ENCODE measurements at regions not wholly inside any gene's neighbourhood (a gene's known extent, or its start where the extent isn't known, plus 50 kb on each side); places are given as distances from the start of the nearest gene placed in this dataset.

DNA sequence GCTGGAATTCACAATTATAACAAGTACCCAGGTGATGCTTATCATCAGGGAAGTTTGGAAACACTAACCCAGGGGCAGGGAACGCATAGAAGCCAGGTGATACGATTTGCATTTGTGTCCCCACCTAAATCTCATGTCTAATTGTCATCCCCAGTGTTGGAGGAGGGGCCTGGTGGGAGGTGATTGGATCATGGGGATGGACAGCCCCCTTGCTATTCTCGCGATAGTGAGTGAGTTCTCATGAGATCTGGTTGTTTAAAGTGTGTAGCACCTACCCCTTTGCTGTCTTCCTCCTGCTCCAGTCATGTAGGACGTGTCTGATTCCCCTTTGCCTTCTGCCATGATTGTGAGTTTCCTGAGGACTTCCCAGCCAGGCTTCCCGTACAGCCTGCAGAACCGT lies 276.3 kb downstream of the UTP18 start:
- WGBS, 2 donors = 76 to 87% methylated on average over 7 of the region's 7 CpGs
- DNase-seq = no peak
- H3K9me3 ChIP-seq (ENCODE audit: control insufficient read depth in 4 of 4, insufficient read depth in 3 of 4, low read length in 3 of 4) = no peaks in the 10 kb centered on the region
- no peaks in the 10 kb centered on the region for H3K27me3 ChIP-seq (ENCODE audit: control insufficient read depth in 3 of 3, insufficient read depth in 3 of 3, low read length in 2 of 3)
- TF ChIP-seq, protein P1, sequence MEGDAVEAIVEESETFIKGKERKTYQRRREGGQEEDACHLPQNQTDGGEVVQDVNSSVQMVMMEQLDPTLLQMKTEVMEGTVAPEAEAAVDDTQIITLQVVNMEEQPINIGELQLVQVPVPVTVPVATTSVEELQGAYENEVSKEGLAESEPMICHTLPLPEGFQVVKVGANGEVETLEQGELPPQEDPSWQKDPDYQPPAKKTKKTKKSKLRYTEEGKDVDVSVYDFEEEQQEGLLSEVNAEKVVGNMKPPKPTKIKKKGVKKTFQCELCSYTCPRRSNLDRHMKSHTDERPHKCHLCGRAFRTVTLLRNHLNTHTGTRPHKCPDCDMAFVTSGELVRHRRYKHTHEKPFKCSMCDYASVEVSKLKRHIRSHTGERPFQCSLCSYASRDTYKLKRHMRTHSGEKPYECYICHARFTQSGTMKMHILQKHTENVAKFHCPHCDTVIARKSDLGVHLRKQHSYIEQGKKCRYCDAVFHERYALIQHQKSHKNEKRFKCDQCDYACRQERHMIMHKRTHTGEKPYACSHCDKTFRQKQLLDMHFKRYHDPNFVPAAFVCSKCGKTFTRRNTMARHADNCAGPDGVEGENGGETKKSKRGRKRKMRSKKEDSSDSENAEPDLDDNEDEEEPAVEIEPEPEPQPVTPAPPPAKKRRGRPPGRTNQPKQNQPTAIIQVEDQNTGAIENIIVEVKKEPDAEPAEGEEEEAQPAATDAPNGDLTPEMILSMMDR (IDR thresholded peaks at IDR 0.05; ENCODE audit: control extremely low read depth, extremely low read depth) = no peak
- no peak overlapping the region for H3K9ac ChIP-seq (ENCODE audit: insufficient read depth in 1 of 2, low read length in 2 of 2)
- no peak overlapping the region for H3K4me3 ChIP-seq
- no peaks in the 10 kb centered on the region for H3K4me1 ChIP-seq (ENCODE audit: control insufficient read depth in 5 of 5, insufficient read depth in 5 of 5, low read length in 5 of 5)
- H3K27ac ChIP-seq (ENCODE audit: low read depth in 1 of 2, low read length in 1 of 2) = no peak overlapping the region
- no peak for ATAC-seq (ENCODE audit: insufficient read depth, low FRiP score)
- H3K36me3 ChIP-seq (ENCODE audit: control insufficient read depth in 4 of 4, insufficient read depth in 4 of 4, low read length in 4 of 4) = no peaks in the 10 kb centered on the region

DNA sequence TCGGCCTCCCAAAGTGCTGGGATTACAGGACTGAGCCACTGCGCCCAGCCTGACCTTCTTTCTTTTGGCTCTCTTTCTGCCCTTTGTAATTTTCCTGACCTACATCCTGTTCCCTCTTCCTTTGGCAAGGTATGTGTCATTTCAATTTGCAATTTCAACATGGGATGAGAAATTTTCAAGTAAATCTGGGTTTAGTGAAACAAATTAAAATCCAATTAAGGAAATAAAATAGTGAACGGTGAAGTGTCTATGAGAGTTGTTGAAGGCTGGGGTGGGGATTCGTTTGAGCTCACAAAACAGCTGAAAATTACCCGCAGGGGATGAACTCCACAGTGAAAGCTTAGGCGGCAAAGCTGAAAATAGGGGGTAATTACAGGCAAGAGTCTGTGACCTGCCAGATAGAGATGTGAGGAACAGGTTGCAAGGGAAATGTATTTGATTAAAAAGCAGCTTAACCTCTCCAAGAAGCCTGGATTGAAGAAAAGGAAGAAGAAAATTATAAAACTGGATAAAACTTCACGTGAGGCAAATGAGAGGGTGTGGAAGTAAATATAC lies 277.7 kb downstream of the UTP18 start:
- WGBS, 2 donors = 68 to 73% methylated on average over 7 of the region's 7 CpGs
- TF ChIP-seq, protein P1 (IDR thresholded peaks at IDR 0.05; ENCODE audit: control extremely low read depth, extremely low read depth) = no peak
- Histone ChIP-seq H3K4me1 (ENCODE audit: control insufficient read depth in 5 of 5, insufficient read depth in 5 of 5, low read length in 5 of 5) (no peaks in the 10 kb centered on the region), H3K36me3 (ENCODE audit: control insufficient read depth in 4 of 4, insufficient read depth in 4 of 4, low read length in 4 of 4) (no peaks in the 10 kb centered on the region), H3K9me3 (ENCODE audit: control insufficient read depth in 4 of 4, insufficient read depth in 3 of 4, low read length in 3 of 4) (no peaks in the 10 kb centered on the region), H3K9ac (ENCODE audit: insufficient read depth in 1 of 2, low read length in 2 of 2) (no peak overlapping the region), H3K27ac (ENCODE audit: low read depth in 1 of 2, low read length in 1 of 2) (no peak overlapping the region), H3K4me3 (no peak overlapping the region), H3K27me3 (ENCODE audit: control insufficient read depth in 3 of 3, insufficient read depth in 3 of 3, low read length in 2 of 3) (no peaks in the 10 kb centered on the region)
- ATAC-seq (ENCODE audit: insufficient read depth, low FRiP score) (no peak), DNase-seq (no peak)

DNA sequence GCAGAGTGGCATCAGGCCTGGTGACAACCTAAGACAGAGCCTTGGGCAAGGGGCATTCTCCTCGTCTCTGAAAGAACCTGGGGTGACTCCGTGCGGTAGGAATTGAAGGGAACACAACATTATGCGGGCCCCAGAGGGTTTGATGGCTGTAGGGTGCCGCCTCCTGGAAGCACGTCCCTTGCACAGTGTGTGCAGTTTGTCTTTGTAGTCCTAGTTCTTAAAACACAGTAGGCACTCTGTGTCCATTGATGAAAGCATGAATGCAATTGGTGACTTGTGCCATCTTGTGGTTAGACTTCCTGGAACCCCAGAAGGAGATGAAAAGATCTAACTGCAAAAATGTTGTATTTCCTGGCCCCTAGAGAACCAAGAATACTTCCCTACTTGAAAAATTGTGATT lies 279.8 kb downstream of the UTP18 start:
- H3K9ac ChIP-seq (ENCODE audit: insufficient read depth in 1 of 2, low read length in 2 of 2) = no peak overlapping the region
- H3K27me3 ChIP-seq (ENCODE audit: control insufficient read depth in 3 of 3, insufficient read depth in 3 of 3, low read length in 2 of 3) = no peaks in the 10 kb centered on the region
- TF ChIP-seq, protein P1 (IDR thresholded peaks at IDR 0.05; ENCODE audit: control extremely low read depth, extremely low read depth) = no peak
- DNase-seq = no peak
- no peak overlapping the region for H3K27ac ChIP-seq (ENCODE audit: low read depth in 1 of 2, low read length in 1 of 2)
- WGBS, 2 donors = 87% methylated on average over 6 of the region's 6 CpGs
- ATAC-seq (ENCODE audit: insufficient read depth, low FRiP score) = no peak
- H3K36me3 ChIP-seq (ENCODE audit: control insufficient read depth in 4 of 4, insufficient read depth in 4 of 4, low read length in 4 of 4) = no peaks in the 10 kb centered on the region
- no peak overlapping the region for H3K4me3 ChIP-seq
- no peaks in the 10 kb centered on the region for H3K9me3 ChIP-seq (ENCODE audit: control insufficient read depth in 4 of 4, insufficient read depth in 3 of 4, low read length in 3 of 4)
- no peaks in the 10 kb centered on the region for H3K4me1 ChIP-seq (ENCODE audit: control insufficient read depth in 5 of 5, insufficient read depth in 5 of 5, low read length in 5 of 5)

GRCh38 chr17:51541215-51541614 lies 280.9 kb downstream of the UTP18 start:
- H3K9me3 ChIP-seq (ENCODE audit: control insufficient read depth in 4 of 4, insufficient read depth in 3 of 4, low read length in 3 of 4) = peaks cover 0 to 4% (median 0%) of the 10 kb centered on the region in 4 donors
- ATAC-seq (ENCODE audit: insufficient read depth, low FRiP score) (no peak), DNase-seq (no peak)
- H3K9ac ChIP-seq (ENCODE audit: insufficient read depth in 1 of 2, low read length in 2 of 2) = no peak overlapping the region
- H3K4me1 ChIP-seq (ENCODE audit: control insufficient read depth in 5 of 5, insufficient read depth in 5 of 5, low read length in 5 of 5) = no peaks in the 10 kb centered on the region
- WGBS, 2 donors = 72 to 89% methylated on average over 3 of the region's 3 CpGs
- TF ChIP-seq, protein P1 (IDR thresholded peaks at IDR 0.05; ENCODE audit: control extremely low read depth, extremely low read depth) = no peak
- no peak overlapping the region for H3K4me3 ChIP-seq
- no peaks in the 10 kb centered on the region for H3K36me3 ChIP-seq (ENCODE audit: control insufficient read depth in 4 of 4, insufficient read depth in 4 of 4, low read length in 4 of 4)
- no peak overlapping the region for H3K27ac ChIP-seq (ENCODE audit: low read depth in 1 of 2, low read length in 1 of 2)
- no peaks in the 10 kb centered on the region for H3K27me3 ChIP-seq (ENCODE audit: control insufficient read depth in 3 of 3, insufficient read depth in 3 of 3, low read length in 2 of 3)

All from lung (tissue), 11 donors.